ENCODE measurements at regions not wholly inside any gene's neighbourhood (a gene's known extent, or its start where the extent isn't known, plus 50 kb on each side); places are given as distances from the start of the nearest gene placed in this dataset.

- no peak for DNase-seq (ENCODE audit: low spot score)
- intact Hi-C loops (cut with DNase I): no loop called here
Measured at GRCh38 chr22:27111796-27112672, 454.6 kb downstream of the MIAT start.

DNA sequence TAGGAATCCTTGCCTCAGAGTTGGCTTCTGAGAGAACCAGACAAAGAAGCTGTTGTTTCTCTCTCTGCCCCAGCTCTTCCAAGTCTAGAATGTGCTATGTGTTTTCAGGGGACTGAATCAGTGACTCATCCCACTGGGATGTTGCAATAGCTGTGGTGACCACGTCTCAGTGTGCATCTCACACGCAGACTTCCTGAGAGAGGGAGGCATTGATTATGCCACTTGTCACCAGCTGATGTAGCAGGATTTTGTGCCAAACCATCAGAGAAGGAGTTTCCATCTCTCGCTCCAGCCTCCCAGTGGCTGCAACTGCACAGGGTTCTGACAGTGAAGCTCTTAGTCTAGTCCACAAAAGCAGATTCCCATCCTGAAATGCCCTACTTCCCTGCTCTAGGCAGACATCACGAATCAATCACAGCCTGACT, 455.8 kb downstream of the MIAT start:
- intact Hi-C loops (cut with DNase I): no loop called here
- no peak for DNase-seq (ENCODE audit: low spot score)

- no peak for DNase-seq (ENCODE audit: low spot score)
- intact Hi-C loops (cut with DNase I): no loop called here
Measured at GRCh38 chr22:27113641-27114040, 456.3 kb downstream of the MIAT start.

- intact Hi-C loops (cut with DNase I): no loop called here
- no peak for DNase-seq (ENCODE audit: low spot score)
Measured at GRCh38 chr22:27114186-27114585, 456.8 kb downstream of the MIAT start.

DNA sequence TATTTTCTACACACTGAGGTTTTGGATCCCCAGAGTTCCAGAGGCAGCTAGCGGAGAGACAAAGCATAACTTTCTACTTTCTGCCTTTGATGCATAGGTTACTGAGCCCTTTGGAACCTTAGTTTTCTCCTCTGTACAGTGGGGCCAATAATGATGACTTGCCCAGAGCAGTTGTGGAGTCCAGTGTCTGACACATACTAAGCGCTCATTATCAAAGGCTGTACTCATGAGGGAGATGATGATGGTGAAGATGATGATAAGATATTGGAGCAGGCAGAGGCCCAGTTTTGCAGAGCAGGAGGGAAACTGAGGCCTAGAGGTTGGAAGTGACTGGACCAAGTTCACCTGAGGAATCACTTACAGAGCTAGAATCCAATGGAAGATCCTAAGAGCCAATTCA, 458.0 kb downstream of the MIAT start:
- no peak for DNase-seq (ENCODE audit: low spot score)
- intact Hi-C loops (cut with DNase I): no loop called here

DNA sequence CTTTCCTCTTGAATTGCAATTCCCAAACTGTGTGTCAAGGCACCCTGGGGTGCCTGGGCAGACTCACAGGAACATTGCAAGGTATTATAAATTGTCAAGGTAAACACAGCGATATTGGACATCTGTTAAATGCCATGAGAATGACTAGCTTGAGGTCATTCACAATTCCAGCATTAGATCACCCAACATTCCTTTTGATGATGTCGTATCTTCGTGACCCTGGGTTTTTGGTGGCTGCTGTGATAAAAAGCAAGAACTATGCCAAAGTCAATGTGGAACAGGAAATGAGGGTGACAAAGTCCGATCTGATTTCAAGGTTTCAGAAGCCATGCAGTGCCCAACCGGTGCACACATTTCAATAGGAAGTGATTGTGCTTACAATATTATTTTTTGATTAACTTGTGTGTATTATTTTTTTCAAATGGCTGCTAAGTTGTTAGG, 458.4 kb downstream of the MIAT start:
- no peak for DNase-seq (ENCODE audit: low spot score)
- intact Hi-C loops (cut with DNase I): no loop called here

DNA sequence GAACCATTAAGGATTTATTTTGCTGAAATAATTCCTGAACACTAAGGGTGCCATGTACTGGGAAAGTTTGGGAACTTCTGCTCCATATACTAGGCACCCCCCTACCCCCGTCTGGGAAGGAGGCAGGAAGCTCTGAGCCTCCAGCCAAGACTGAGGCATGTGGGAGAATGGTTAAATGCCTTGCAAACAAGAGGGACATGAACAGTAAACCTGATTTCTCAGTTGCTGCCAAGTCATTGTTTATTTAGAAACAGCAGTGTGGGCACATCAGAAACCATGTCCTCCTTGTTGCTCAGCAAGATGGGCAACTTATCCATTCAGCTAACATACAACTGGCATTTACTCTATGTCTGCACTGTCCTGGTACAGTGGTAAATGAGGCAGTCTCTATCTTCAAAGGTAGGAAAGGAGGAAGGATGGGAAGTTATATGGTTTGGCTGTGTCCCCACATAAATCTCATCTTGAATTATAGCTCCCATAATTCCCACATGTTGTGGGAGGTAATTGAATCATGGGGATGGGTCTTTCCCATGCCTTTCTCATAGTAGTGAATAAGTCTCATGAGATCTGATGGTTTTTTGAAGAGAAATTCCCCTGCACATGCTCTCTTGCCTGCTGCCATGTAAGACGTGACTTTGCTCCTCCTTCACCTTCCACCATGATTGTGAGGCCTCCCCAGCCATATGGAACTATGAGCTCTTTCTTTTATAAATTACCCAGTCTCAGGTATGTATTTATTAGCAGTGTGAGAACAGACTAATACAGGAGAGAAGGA, 459.1 kb downstream of the MIAT start:
- intact Hi-C loops (cut with DNase I): no loop called here

GRCh38 chr22:27120036-27120435, 462.6 kb downstream of the MIAT start:
- DNase-seq (ENCODE audit: low spot score): no peak
- intact Hi-C loops (cut with DNase I): no loop called here

More for the DNA sequence above, 459.1 kb downstream of the MIAT start:
- no peak for DNase-seq (ENCODE audit: low spot score)

DNA sequence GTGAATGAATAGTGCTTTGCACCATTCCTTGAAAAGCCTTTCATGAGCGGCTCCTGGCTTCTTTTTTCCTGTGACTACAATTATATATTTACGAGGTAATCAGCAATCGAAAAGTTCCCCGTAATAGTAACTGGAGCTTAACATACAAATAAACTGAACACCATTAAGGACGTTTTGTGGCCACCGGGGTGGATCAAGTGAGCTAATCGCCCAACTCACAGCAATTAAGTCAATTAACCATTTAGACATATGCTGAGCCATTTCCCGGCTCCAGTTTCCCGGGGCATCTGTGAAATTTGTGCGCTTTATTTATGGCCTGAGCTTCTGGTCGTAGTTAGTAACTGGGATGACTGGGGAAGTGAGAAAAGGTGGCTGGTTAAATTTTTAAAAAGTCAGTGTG, 465.2 kb downstream of the MIAT start:
- intact Hi-C loops (cut with DNase I): no loop called here
- no peak for DNase-seq (ENCODE audit: low spot score)

DNA sequence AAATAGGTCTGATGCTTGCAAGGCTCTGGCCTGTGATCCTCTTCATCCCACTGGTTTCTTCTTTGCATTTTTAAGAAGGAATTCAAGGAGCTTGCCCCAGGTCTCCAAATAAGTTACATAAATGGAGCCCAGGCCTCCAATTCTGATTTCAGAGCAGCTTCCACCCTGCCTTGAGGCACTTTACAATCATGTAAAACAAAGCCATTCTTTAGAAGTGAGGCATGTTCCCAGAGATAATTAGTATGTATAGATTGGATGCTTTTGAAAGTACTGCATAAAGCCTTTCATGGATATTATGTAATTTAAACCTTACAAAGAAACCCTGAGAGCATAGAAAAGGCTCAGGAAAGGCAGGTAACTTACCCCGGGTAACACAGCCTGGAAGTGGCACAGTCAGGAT, 466.5 kb downstream of the MIAT start:
- DNase-seq (ENCODE audit: low spot score): no peak
- intact Hi-C loops (cut with DNase I): no loop called here

DNA sequence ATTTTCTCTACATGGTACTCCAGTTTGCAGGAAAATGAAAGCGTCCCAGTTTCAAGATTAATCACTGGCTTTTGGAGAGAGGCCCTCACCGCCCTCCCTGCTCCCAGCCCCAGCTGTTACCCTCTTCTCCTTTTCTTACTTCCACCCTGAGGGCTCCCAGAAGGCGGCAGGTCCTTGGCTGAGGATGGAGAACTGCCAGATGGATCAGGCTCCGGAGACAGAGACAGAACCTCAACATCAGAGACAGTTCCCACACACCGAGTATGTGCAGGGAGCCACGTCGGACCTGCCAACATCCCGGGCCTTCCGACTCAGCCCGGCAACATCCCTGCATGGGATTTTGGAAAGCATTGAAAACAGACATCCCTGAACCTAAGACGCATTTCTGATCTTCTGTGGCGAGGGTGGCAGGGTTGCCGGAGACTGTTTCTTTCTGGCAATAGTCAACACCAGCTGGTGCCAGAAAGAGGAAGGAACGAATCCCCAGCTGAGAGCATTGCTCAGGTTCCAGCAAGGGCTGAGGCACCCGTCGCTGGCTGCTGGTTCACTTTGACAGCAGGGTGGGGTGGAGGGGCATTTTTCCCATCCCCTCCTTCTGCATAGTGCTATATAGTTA, 467.1 kb downstream of the MIAT start:
- intact Hi-C loops (cut with DNase I): no loop called here
- DNase-seq (ENCODE audit: low spot score): peak; percentile 82

DNA sequence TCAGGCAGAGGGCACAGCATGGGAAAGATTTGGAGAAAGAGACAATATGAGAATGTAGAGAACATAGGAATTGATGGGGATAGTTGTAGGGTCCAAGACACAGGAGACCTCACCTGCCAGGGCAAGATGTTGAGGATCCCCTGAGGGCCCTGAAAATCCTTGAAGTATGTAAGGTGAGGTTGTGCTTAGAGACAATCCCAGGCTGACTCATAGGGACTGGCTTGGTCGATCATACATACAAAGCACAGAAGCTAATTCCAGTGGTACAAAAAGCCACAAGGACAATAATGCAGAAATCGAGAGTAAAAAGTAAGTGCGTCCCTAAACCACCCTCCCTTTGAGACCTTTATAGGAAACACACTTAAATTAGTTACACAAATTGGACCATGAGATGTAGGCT, 468.2 kb downstream of the MIAT start:
- intact Hi-C loops (cut with DNase I): no loop called here
- DNase-seq (ENCODE audit: low spot score): no peak

DNA sequence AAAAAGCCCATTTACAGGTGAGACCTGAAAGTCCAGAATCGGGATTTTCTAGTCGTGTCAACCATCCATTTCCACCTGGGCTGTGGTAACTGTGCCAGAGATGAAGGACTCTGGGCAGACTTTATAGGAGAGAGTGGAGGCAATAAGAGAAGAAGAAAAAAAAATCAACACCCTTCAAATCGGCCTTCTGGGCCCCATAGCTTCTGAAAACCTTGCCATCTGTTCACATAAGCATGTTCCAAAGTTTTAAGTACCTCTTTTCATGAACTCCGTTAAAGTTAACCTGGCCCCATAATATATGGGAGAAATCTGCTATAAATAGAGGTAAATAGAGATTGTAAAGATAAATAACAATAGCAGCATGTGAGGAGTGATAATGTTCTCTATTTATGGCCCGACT, 470.5 kb downstream of the MIAT start:
- intact Hi-C loops (cut with DNase I): no loop called here
- DNase-seq (ENCODE audit: low spot score): no peak

DNA sequence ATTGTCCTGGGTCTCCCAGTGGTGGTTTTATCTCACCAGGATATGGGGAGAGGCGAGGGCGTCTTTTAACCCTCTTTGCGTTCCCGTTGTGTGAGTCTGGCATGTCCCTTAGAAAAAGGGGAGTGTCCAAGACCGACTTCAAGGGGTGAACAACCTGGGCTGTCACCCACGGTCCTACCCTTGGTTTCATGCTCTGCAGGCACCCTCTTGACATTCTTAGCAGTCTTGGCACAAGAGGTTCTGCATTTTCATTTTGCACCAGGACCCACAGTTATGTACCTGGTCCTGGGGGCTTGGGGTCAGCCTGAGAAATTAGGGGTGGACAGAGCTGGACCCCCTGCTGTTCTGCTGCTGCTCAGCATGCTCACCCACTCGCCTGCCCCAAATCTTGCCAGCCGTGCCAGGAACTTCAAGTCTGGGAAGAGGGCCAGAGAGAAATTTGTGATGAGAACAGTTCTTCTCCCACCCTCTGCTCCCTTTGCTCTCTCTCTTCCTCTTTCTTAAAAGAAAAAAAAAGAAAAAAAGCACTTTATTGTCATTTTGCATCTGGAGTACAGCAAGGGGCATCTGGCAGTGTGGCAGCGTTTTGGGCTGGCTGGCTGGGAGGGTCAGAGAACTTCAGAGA, 471.2 kb downstream of the MIAT start:
- DNase-seq (ENCODE audit: low spot score): no peak
- intact Hi-C loops (cut with DNase I): no loop called here

DNA sequence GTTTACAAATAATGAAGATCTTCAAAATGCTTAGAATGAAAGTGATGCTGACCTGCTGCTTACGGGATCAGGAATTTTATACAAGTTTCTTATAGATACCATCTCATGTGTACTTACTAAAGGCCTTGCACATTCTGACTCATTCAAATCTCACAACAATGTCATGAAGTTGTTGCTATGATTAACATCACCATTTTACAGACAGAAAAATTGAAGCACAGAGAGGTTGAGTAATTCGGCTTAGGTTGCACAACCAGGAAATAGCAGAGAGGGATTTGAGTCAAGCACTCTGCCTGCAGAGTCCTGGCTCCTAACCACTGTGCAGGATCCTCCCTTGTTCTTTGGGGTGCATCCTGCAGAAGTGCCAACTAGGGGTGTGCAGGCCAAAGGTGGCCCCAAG, 471.9 kb downstream of the MIAT start:
- no peak for DNase-seq (ENCODE audit: low spot score)
- intact Hi-C loops (cut with DNase I): no loop called here

DNA sequence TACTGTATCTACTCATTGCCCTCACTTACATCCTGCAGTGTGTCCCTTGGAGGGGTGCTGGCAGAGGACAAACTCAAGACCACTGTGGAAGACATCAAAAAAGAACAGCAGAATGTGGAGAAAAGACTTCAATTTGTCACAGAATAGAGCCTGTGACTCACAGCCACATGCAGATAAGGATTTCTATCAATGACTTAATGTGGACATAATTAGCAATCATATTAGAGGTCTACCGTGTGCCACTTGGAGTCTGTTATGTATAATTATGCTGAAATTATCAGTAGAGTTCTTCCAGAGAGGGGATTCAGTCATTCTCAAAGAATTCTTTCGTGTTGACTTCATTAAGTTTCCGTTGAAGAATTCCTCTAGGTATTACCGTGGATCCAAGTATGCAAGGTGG, 473.5 kb downstream of the MIAT start:
- intact Hi-C loops (cut with DNase I): no loop called here
- no peak for DNase-seq (ENCODE audit: low spot score)

- no peak for DNase-seq (ENCODE audit: low spot score)
- intact Hi-C loops (cut with DNase I): no loop called here
Measured at GRCh38 chr22:27131346-27131745, 474.0 kb downstream of the MIAT start.

DNA sequence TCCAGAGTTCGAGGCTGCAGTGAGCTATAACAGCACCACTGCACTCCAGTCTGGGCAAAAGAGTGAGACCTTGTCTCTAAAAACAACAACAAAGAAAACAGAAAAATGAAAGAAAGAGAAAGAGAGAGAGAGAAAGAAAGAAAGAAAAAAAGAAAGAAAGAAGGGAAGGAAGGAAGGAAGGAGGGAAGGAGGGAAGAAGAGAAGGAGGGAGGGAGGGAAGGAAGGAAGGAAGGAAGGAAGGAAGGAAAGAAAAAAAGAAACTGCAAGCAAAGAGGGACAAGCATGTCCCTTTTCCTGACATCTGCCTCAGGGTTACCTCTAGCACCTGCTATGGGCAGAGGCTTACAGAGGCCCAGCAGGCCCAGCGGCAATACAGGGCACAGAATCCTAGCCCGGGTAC, 475.0 kb downstream of the MIAT start:
- intact Hi-C loops (cut with DNase I): no loop called here
- DNase-seq (ENCODE audit: low spot score): no peak

GRCh38 chr22:27133019-27133431, 475.6 kb downstream of the MIAT start:
- intact Hi-C loops (cut with DNase I): no loop called here
- no peak for DNase-seq (ENCODE audit: low spot score)
